HG02870 (cell line): ENCODE measurements at regions not wholly inside any gene's neighbourhood (a gene's known extent, or its start where the extent isn't known, plus 50 kb on each side); places are given as distances from the start of the nearest gene placed in this dataset.
"Not testable (repeated sequence)": the region's sequence is repeated elsewhere in the genome, so short reads cannot be mapped to it uniquely, and the experiment has no call there.

Source experiments
- ATAC-seq: cut with Tn5 transposase; IDR thresholded peaks from one replicate; pipeline ENCODE4 v1.9.1; 2021; ENCODE audit warnings: mild to moderate bottlenecking, moderate library complexity; ENCODE audit not compliant: unreplicated experiment

DNA sequence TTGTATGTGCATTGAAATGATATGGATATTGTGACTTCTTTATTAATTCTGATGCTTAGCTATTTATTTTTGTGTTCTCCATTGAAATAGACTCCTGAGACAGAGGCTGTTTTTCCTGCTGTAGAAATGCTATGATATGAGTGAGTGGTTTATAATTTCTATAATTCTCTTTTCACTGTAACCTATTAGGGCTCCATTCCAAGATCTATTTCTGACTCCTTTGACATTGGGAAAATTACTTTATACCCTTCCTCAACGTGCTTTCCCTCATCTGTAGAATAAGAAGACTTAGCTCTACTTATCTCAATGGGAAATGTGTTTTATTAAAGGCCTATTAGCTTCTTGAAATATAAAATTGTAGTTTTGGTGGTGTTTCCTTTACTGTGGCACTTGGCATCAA lies 144.5 kb upstream of the RPRM start:
- no peak for ATAC-seq

DNA sequence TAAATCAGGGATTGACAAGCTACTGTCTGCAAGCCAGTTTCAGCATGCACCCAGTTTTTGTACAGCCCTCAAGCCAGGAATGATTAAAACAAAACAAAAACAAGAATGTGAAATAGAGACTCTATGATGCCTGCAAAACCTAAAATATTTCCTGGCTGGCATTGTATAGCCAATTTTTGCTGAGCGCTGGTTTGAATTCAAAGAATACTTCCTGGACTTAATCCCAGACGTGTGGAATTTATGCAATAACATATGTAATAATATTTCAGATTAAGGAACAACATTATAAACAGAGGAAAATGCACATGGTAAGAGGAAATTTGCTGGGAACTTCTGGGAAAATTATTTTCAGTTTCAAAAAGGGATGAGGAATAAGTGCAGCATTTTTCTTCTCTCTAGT lies 148.1 kb upstream of the RPRM start:
- ATAC-seq, result no peak

DNA sequence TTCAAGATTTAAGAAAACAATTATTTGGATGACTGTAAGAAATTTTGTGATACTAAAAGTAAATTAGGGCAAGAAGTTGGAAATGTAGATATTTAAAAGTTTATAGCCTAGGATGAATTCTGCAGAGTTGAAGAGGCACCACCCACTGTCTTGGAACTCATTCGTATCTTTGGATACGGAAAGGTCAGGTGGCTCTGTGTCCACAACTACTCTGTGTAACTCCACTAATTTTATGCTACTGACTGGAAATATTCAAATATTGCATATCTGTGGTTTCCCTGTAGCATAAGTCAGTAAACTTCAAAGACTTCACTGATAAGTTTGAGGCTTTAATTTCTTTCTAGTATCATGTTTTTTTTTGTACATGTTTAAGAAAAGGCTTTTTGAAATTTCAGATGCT lies 156.9 kb upstream of the RPRM start:
- ATAC-seq, result no peak

DNA sequence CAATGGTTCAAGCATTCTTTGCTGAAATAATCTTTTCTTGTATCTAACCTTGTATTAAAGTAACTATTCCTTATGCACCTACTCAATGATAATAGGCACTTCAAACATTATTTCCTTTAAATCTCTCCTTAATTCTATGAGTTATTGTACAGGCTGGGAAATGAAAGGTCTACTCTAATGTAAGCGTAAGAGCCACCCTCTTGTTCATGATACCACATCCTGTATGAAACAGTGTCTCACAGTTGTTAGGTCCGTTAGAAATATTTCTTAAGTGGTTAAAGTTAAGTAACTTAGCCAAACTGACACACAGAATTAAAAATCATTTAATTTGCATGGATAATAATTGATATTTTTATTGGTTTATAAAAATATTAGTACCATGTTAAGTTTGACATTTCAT lies 162.5 kb upstream of the RPRM start:
- no peak for ATAC-seq

DNA sequence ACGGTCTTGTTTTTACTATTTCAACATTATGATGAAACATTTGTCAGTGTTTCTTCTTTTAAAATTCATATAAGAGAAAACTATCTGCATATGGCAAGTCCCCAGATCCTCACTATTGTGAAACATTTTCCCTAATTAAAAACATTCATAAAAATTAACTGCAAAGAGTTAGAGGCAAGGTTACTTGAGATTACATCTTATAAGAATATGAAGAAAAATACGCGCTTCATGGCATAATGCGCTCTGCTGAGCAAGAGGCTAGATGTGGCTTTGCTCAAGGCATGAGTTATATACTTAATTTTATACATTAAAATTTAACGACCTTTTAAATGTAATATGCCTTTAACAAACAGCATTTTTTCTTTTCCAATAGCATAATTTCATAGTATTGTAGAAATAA lies 166.4 kb upstream of the RPRM start:
- no peak for ATAC-seq

DNA sequence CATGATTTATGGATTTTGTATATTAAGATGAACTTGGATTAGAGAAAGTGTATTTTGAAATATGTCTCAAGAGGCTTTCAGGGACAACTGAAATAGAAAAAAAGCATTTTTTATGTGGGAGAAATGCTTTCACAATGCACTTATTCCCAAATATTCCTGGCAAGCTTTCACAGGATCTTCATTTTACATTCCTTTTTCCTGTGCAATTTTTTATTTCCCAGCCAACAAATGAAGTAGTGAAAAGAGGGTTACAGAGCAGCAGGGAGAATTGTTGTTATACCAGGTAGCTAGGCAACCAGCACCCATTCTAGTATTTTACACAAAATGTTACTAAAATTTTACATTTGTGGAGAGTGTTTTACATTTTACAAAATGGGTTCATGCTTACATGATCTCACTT lies 167.0 kb upstream of the RPRM start:
- ATAC-seq, result no peak

DNA sequence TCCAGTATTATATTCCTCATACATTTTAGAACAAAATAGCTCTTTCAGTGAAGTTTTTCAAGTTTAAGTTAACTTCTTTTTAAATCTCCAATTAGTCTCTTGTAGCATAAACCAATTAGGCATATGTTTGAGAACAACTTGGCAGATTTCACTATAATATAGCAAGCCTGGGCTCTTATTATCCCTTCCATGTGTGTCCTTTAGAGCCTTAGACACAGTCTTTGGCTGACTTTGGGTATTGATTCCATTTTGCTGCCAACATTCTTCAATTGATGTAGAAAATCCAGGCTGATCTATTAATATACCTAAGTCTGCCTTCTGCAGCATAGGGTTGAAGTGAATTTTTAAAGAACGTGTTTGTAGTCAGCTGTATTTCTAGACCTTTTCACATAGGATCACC lies 179.1 kb upstream of the RPRM start:
- no peak for ATAC-seq

DNA sequence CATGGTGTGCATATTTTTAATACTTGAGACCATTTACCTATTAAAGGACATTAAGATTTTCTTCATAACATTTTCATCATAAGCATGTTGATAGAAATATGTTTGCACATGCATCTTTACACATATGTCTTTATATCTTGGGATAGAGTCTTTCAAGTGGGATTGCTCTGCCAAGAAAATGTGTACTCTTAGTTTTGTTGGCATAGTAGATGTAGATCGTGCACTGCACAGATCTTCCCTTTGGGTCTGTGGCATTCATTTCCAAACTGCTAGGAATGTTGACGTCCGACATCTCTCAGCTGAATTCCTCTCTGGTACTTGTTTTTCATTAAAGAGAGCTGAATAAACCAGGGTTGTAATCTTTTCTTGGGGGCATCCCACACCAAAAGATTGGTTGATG lies 183.2 kb upstream of the RPRM start:
- no peak for ATAC-seq

DNA sequence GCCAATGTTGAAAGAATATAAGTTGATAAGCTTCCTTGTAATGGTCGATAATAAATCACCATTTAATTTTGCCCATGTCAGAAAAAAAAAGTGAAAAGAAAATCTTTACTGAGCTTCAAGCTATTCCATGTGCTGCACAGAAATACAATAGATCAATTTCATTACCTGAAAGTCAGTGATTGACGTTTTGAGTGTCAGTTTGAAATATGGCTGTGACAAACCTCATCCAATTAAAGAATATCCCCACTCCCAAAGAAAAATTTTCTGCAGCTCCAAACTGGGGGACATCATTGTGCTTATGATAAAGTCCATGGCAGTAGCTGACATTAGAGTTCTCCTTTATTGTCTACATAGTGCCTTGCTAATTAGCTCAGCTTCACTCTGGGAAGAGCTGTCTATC lies 184.8 kb upstream of the RPRM start:
- no peak for ATAC-seq

DNA sequence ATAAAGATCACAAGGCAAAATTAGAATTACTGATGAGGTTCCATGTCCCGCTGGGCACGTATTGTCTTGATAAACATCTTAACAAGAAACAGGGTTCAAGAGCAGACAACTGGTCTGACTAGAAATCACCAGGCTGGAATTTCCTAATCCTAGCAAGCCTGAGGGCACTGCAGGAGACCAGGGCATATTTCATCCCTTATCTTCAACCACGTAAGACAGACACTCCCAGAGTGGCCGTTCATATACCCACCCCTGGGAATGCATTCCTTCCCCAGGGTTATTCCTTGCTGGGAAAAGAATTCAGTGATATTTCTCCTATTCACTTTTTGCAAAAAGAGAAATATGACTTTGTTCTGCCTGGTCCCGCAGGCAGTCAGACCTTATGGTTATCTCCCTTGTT lies 185.4 kb upstream of the RPRM start:
- ATAC-seq, result not testable (repeated sequence)

DNA sequence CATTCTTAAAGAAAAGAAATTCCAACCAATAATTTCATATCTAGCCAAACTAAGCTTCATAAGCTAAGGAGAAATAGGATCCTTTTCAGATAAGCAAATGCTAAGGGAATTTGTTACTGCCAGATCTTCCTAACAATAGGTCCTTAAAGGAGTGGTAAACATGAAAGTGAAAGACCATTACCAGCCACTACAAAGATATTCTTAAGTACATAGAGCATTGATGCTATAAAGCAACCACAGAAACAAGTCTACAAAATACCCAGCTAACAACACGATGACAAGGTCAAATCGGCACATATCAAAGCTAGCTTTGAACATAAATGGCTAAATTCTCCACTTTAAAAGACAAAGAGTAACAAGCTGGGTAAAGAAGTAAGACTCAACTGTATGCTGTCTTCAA lies 188.9 kb upstream of the RPRM start:
- ATAC-seq, result no peak

DNA sequence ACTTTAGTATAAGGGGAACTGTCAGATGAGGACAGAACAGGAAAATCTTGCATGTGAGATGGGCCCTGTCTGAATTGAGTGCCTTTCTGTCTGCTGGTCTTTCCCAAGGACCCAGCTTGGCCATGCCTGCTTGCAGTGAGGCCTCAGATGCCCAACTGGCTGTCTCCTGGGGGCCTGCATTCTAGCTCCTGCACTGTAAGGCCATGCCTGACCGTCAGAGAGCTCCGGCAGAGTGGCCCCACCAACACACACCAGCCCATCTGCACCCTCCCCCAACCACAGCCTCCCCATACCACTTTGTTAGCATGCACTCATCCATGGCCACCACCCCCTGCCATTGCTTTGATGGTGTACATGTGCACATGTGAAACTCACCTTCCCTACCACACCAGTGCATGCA lies 190.4 kb upstream of the RPRM start:
- no peak for ATAC-seq

DNA sequence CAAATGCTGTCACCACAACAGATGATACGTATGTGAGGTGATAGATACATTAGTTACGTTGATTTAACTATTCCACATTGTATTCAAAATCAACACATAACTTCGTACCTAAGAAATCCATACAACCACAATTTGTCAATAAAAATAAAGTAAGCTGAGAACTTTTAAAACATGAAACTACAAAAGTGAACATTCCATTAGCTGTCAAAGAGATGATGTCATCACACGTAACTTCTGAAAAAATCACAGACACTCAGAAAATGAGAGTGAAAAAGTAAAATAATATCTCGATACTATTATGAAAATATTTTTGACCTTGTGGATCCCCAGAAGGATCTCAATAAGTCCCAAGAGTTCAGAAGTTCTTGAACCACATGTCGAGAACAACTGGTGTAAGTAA lies 161.6 kb upstream of the GALNT13 start:
- ATAC-seq, result no peak

DNA sequence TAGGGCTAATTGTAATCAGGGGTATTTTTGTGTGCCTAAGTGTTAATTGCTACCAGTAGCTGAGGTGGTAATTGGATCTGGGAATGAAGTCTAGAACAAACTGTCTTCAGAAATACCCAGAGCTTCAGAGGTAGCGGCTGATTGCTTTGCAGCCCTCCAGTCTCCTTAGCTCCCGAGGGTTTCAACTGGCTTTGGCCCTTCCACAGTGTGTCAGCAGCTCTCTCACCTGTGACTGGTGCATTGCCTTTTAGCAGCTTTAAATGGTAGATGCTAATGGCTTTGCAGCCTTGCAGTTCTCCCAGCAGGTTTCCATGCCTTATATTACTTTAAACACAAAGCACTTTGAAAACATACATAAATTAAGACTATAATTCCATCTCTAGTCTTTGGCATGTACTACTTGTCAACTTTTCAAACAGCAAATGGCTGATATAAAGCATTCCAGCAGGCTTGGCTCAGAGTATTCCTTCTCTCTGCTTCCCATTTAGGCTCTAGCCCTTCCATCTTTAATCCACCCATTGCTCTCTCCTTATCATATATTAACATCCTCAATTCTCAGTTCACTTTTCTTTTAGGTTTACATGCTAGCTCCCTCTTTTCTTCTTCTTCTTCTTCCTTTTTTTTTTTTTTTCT lies 156.4 kb upstream of the GALNT13 start:
- ATAC-seq, result no peak

DNA sequence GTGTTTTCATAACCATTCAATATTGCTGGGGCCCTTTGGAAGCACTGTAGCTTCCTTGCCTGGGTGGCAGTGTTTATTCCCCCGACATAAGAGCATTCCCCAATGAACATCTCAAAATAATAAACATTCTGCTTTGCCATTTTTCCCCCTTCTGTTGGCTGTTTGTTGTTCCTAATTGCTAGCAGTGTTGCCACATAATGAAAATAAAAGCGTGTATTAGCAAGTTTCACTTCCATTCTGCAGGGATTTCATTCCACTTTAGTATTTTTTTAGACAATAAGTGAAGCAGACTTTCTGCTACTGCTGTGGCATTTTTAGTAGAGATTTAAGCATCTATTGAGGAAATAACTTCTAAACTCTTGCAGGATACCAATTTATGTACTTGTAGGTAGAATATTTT lies 154.7 kb upstream of the GALNT13 start:
- no peak for ATAC-seq

DNA sequence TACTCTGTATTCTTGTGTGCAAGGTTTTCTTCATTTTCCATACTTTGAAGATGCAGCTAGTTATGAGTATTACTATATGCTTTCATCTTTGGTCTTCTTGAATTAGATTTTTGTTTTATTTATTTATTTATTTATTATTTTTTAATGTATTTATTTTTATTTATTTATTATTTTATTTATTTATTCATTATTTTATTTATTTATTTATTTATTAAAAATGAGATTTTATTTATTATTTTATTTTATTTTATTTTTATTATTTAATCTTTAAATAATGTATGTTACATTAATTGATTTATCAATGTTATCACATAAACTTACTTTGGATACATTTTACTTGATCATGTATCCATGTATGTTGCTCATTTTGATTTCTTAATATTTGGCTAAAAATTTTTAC lies 132.3 kb upstream of the GALNT13 start:
- ATAC-seq, result no peak

DNA sequence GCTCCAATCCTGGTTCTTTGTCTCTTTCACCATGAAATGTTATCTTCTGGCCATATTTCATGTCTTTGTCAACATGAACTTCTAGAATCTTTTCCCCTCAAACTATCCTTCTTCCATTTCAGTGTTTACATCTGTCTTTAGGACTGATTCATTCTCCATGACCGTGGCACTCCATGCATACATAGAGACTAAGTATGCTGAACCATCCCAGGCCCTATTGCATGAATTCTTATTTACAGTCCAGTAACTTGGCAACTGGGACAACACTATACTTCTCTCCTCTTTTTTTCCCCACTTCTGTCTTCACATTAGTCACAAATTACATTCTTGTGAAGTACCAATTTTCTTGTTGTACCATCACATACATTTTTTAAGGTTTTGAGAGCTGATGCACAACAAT lies 109.8 kb upstream of the GALNT13 start:
- ATAC-seq, result no peak

DNA sequence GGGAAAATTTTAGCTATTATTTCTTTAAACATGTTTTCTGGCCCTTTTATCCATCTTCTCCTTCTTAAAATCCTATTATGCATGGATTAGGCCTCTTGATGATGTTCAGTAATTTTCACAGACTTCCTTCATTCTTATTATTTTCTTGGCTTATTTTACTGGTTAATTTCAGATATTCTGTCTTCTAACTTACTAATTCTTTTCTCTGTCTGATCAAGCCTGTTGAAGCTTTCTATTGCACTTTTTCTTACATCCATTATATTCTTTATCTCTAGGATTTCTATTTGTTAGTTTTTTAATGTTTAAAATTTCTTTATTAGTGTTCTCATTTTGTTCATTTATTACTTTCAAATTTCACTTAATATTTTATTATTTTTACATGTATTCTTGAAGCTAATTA lies 105.3 kb upstream of the GALNT13 start:
- ATAC-seq, result no peak

DNA sequence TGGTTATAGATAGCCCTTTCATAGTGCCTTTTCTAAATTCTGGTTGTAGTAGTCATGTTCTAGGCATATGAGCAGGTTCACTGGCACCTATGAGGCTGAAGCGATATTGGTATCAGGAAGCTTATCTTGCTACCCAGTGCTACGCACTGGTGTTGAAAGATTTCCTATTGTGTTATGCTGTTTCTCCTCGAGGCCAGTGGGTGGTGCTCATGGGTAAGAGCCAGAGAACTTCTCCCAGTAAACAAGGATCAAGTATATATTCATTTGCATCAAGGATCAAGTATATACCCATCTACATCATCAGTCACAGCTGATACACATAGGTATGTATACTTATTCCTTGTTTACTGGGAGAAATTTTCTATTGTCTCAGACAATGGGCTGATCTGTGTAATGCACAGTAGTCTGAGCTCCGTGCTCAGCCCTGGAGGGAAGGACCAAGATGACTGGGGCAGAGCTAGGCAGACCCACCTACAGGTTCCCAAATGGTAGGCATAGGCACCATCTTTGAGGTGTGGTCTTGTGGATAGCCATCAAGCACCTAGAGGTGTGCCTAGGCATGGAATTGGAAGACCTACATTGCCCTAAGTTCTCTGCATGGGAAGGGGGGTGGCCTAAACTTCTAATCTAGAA lies 101.2 kb upstream of the GALNT13 start:
- ATAC-seq, result no peak

DNA sequence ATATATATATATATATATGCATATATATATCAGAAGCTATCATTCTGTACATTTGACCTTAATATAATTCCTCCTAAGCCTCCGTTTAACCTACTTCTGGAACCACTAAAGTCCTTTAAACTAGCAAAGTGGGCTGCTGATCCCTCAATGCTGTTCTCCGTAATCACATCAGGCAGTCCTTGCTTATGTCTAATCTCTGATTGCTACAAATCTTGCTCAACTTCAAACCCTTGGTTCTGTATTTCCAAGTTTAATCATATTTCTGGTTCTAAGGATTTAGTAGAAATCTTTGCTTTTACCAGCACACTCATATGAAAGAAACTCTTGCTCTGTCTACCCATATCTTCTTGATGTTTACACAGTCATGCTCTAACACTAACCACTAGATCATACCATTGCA lies 91.5 kb upstream of the GALNT13 start:
- ATAC-seq, result no peak

DNA sequence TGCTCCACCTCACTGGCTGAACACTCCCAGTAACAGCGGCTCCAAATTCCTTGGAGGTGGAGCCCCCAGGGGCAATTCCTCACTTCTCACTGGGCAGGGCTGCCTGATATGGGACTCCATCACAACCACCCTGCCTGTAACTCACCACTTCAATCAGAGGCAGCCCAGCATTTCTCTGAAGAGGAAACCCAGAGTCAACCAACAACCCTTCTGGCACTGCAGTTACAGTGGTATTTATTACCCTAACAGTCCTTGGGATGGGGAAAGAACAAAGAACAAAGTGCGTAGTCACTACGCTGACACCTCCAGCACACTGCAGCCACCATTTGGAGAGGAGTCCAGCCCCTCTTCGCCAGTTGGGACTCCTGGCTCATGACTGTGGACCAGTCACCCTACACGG lies 85.7 kb upstream of the GALNT13 start:
- ATAC-seq, result no peak

DNA sequence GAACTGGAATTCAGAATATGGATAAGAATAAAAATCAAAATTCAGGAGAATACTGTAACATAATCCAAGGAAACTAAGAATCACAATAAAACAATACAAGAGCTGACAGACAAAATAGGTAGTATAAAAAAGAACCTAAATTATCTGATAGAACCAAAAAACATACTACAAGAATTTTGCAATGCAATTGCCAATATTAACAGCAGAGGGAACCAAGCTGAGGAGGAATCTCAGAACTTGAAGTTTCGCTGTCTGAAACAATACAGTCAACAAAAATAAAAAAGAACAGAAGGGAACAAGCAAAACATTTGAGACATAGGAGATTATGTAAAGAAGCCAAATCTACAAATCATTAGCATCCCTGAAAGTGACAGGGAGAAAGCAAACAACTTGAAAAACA lies 84.1 kb upstream of the GALNT13 start:
- ATAC-seq, result no peak

DNA sequence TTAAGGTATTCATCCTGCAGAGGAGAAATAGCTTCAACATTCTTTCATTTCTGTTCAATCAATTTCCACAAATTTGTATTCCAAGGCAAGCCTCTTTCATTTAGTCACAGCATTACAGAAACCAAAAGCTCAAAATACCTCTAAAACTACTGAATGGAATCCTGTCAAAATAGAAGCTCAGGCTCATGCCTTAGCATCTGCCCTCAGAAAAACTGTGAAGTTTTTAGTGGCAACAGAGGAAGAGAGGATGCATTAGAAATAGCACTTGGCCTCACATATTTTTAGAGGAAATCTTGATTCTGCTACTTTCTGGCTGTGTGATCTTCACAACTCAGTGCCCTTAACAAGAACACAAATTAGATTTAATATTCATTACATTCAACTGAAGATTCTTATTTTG lies 69.1 kb upstream of the GALNT13 start:
- ATAC-seq, result no peak
